DMS 273 treated with DMSO at 0.1 percent for 48 hours (cell line): ENCODE measurements at regions not wholly inside any gene's neighbourhood (a gene's known extent, or its start where the extent isn't known, plus 50 kb on each side); places are given as distances from the start of the nearest gene placed in this dataset.
A peak's percentile ranks its signal among the peaks of the same experiment; 100 is the strongest.
"Not testable (repeated sequence)": the region's sequence is repeated elsewhere in the genome, so short reads cannot be mapped to it uniquely, and the experiment has no call there.

Experiments used
- DNase-seq: peaks from one replicate; lab custom pipeline; 2025; lab: John Stamatoyannopoulos, UW

- DNase-seq: no peak
Measured at GRCh38 chr3:34109846-34110245, 311.4 kb downstream of the PDCD6IP start.

- no peak for DNase-seq
Measured at GRCh38 chr3:34111361-34111760, 312.9 kb downstream of the PDCD6IP start.

DNA sequence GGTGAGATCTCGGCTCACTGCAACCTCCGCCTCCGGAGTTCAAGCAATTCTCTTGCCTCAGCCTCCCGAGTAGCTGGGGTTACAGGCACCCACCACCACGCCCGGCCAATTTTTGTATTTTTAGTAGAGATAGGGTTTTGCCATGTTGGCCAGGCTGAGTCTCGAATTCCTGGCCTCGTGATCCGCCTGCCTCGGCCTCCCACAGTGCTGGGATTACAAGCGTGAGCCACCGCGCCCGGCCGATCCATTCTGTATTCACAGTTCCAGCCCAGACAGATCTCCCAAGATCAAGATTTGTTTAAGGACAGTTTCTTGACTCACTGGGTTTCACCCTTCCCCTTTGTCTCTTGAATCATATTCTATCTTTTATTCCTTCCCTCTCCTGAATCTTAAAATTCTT, 313.8 kb downstream of the PDCD6IP start:
- not testable (repeated sequence) for DNase-seq

- no peak for DNase-seq
Measured at GRCh38 chr3:34131091-34131490, 332.7 kb downstream of the PDCD6IP start.

- peak; percentile 27 for DNase-seq
Measured at GRCh38 chr3:34132069-34132692, 333.8 kb downstream of the PDCD6IP start.

- no peak for DNase-seq
Measured at GRCh38 chr3:34139566-34139965, 341.1 kb downstream of the PDCD6IP start.

DNA sequence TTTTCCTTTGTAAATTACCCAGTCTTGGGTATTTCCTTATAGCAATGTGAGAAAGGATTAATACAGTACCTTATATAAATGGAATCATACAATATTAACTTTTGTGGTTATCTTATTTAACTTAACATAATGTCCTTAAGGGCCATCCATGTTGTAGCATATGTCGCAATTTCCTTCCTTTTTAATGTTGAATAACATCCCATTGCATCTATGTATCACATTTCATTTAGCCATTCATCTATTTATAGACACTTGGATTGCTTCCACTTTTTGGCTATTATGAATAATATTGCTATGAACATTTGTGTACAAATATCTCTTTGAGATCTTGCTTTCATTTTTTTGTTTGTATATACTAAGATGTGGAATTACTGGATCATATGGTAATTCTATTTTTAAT, 342.2 kb downstream of the PDCD6IP start:
- DNase-seq: no peak

GRCh38 chr3:34141841-34142337, 343.5 kb downstream of the PDCD6IP start:
- no peak for DNase-seq

DNA sequence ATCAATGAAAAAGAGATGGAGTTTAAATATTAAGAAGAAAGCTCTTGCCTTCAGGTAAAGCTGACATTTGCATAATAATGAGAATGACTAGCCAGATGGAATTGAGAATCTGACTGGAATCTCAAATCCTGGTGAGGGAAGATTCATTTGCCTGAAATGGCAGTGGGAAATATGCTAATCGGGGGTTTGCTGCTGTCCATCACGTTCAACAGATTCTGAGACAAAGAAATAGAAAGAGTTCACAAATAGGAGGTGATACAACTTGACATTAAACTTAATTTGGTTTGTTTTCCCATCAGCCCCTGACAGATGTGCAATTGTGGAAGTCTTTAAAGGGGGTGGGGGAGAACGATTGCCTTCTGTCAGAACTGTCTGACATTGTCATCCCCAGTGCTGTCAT, 347.4 kb downstream of the PDCD6IP start:
- no peak for DNase-seq

- no peak for DNase-seq
Measured at GRCh38 chr3:34146596-34146995, 348.2 kb downstream of the PDCD6IP start.

DNA sequence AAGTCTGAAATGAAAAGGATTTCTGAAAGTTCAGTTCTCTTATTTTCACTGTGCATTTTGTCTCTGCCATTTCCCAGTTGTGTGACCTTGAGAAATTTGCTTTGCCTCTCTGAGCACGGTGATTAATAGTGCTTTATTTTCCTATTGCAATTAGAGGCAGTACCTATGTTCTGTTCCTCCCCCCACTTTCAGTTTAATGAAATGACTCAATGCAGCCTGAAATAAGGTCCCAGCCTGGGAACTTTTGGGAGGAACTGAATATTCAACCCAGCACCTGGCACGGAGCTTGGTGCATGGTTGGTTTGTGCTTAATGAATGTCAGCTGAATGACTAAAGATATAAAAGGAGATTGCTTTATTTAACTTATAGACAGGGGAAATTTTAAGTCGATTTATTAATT, 352.6 kb downstream of the PDCD6IP start:
- DNase-seq: no peak

GRCh38 chr3:34152656-34153055, 354.2 kb downstream of the PDCD6IP start:
- no peak for DNase-seq

- DNase-seq: no peak
Measured at GRCh38 chr3:34155108-34155507, 356.7 kb downstream of the PDCD6IP start.

GRCh38 chr3:34155666-34156065, 357.2 kb downstream of the PDCD6IP start:
- no peak for DNase-seq

GRCh38 chr3:34157491-34157890, 359.1 kb downstream of the PDCD6IP start:
- no peak for DNase-seq

DNA sequence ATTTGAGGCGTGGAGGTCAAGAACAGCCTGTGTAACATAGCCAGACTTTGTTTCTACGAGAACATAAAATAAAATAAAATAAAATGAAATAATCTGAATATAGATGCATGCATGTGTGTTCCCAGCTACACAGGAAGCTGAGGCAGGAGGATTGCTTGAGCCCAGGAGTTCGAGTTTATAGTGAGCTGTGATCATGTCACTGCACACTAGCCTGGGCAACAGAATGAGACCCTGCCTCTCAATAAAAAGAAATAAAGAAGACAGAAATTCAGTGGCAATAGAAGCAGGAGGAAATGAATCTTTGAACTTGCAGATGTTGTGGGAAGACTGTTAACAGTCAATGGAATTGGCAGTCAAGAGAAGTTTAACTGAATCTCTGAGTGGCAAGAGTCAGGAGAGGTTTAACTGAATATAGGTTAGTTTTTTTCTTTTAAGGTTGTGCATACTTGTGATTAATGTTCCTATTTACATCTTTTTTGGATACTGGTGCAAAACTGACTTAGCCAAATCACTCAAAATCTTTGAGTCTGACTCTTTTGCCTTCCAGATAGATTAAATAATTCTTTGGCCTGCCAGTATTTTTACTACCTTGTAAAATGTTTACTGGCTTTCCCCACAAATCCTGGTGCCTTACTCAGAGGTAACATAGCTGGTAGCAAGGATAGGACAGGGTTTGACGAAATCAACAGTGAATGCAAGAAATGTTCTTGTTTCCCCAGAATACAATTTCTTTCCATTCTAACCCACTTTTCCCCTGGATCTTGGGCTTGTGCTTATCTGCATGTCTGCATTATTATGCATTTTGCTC, 361.4 kb downstream of the PDCD6IP start:
- no peak for DNase-seq

- not testable (repeated sequence) for DNase-seq
Measured at GRCh38 chr3:34169636-34170035, 371.2 kb downstream of the PDCD6IP start.

DNA sequence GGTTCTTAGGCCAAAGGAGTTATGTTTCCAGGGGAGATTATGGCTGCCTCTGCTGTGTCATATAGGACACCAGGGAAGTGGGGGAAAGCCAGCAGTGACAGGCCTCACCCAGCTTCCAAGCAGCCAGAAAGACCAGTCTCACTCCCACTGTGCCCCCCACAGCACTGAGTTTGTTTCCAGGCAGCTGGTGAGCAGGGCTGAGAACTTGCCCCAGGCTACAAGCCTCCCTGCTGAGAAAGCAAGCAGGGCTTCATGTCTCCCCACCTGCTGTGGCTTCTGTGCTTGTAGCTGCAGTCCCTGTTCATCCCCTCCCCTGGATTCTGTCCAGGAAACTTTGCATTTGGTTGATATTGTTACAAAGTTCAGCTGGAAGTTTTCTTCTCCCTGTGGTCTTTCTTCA, 376.3 kb downstream of the PDCD6IP start:
- DNase-seq: no peak

DNA sequence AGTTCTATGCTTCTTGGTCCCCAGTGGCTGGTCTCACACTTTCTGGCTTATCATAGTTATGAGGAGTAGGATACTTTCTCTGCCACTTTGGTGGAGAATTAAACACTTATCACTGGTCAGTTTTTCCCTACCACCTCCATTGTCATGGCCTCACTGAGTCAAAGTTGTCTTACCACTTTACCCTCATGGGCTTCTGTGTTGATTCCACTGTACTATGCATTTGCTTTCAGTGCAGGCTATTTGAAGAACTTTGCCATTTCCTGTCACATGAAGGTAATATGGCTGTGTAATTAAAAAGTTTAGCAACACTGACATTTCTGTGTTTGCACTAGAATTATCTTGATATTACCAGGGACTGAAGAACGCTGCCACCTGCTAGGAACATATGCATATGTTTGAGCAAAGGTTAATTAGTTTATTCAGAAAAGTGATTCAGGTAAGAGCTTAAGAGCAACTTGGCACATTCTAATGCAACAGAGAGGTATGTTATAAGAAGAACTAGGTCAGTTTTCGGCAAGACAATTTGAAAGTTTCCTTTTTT, 377.3 kb downstream of the PDCD6IP start:
- no peak for DNase-seq

DNA sequence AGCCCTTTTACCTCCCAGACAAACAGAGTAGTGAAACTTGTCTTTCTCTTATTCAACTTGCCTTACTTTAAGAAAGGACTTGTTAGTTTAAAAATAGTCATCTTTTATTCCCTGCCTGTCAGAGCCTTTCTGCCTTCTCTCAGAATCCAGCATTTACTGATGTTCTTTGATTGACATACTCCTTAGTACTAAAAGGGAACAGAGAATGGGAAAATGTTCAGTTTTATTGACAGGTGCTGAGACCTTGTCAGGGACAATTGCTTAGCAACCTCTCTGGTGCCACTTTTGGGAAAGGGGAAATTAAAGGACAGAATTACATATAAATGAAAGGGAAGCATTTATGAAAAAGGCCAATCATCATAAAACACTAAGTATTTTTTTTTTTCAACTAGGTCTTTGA, 378.3 kb downstream of the PDCD6IP start:
- no peak for DNase-seq

DNA sequence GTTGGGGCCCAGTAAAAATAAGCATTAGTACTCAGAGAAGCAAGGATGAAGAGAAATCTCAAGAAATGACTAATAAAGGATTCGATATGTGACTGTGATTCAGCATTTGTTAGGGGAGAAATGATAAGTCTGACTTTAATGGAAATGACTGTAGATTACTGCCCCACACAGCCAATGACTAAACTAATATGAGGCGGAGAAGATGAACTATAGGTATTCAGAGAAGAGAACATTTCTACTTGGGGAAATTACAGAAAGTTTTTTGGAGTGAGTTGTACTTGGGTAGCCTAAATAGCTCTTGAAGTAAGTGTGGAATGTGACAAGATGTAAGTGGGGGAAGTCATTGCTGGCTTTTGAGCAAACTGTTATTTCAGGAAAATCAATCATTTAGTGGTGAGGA, 380.0 kb downstream of the PDCD6IP start:
- DNase-seq: no peak

DNA sequence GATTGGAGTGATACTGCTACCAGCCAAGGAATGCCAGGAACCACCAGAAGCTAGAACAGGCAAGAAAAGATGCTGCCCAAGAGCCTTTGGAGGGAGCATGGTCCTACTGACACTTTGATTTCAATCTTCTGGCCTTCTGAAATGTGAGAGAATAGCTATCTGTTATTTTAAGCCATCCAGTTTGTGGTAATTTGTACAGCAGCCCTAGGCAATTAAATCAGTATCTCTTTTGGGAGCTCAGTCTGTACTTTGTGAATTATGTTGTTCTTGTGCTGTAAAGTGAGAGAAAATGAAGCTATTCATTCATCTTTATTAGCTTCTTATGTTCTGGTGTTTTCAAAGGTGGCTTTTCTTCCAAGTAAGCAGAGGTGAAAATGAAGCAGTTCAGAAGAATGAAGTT, 381.3 kb downstream of the PDCD6IP start:
- no peak for DNase-seq

- no peak for DNase-seq
Measured at GRCh38 chr3:34180532-34180931, 382.1 kb downstream of the PDCD6IP start.
